K562 (cell line): ENCODE measurements at regions not wholly inside any gene's neighbourhood (a gene's known extent, or its start where the extent isn't known, plus 50 kb on each side); places are given as distances from the start of the nearest gene placed in this dataset.
A peak's percentile ranks its signal among the peaks of the same experiment; 100 is the strongest.

ENCODE experiments used
- AFF1 ChIP-seq, 2 experiments: fragments of 450-650 bp; IDR thresholded peaks; 2 replicates each; pipeline ENCODE4 v1.6.1; 2018; ENCODE audit warnings: mild to moderate bottlenecking in 2 of 2, low read depth in 1 of 2; ENCODE audit not compliant: partially characterized antibody in 2 of 2
- BHLHE40 ChIP-seq: IDR thresholded peaks from 2 replicates; pipeline ENCODE4 v1.6.1; 2011; ENCODE audit warnings: low read length, improper control_type of control experiment
- CGGBP1 ChIP-seq: fragments of 250-450 bp; sonication (Bioruptor Pico); IDR thresholded peaks from 2 replicates; pipeline ENCODE4 v1.9.0; 2021; ENCODE audit warnings: mild to moderate bottlenecking
- DPF2 ChIP-seq: fragments of 450-650 bp; IDR thresholded peaks from 2 replicates; pipeline ENCODE4 v1.6.1; 2016
- HDAC2 ChIP-seq: fragments of 450-650 bp; IDR thresholded peaks from 2 replicates; pipeline ENCODE4 v1.6.1; 2016; ENCODE audit warnings: mild to moderate bottlenecking
- IRF9 ChIP-seq: fragments of 450-650 bp; IDR thresholded peaks from 2 replicates; pipeline ENCODE4 v1.6.1; 2016; ENCODE audit warnings: missing biosample characterization, missing genetic modification characterization
- MCM7 ChIP-seq, 2 experiments: fragments of 450-650 bp; IDR thresholded peaks; 2 replicates each; pipeline ENCODE4 v1.6.1; 2016 to 2018
- MITF ChIP-seq: IDR thresholded peaks from 2 replicates; pipeline ENCODE4 v1.6.1; 2014; ENCODE audit warnings: antibody characterized with exemption
- MYC ChIP-seq, 2 experiments: fragments of 250-450 bp in 1 of 2; sonication (Bioruptor Pico) in 1 of 2; IDR thresholded peaks; 2 replicates each; pipeline versions ENCODE4 v1.5.1 to v1.6.1; 2012 to 2021; ENCODE audit warnings: low read depth in 2 of 2, borderline replicate concordance in 1 of 2, improper control_type of control experiment in 1 of 2, low read length in 1 of 2, mild to moderate bottlenecking in 1 of 2, moderate library complexity in 1 of 2
- NFATC3 ChIP-seq: fragments of 450-650 bp; IDR thresholded peaks from 2 replicates; pipeline ENCODE4 v1.6.1; 2017; ENCODE audit warnings: mild to moderate bottlenecking
- SFPQ ChIP-seq: fragments of 200-400 bp; formaldehyde crosslinking; IDR thresholded peaks from 2 replicates; pipeline ENCODE4 v1.6.1; 2017; ENCODE audit warnings: mild to moderate bottlenecking, low read depth, low read length, moderate library complexity
- TCF15 ChIP-seq: fragments of 250-450 bp; sonication (Bioruptor Pico); IDR thresholded peaks from 2 replicates; pipeline ENCODE4 v1.8.0; 2022; ENCODE audit warnings: moderate library complexity, mild to moderate bottlenecking, inconsistent platforms
- TEAD1 ChIP-seq, 2 experiments: fragments of 450-650 bp in 1 of 2; sonication (generic) in 1 of 2; formaldehyde crosslinking; IDR thresholded peaks; 2 replicates each; pipeline versions ENCODE4 v1.4.0 to v1.8.0; 2020 to 2022; ENCODE audit warnings: mild to moderate bottlenecking in 2 of 2, missing genetic modification reagents in 1 of 2
- TRIM24 ChIP-seq, 2 experiments: fragments of 450-650 bp; IDR thresholded peaks; 2 replicates each; pipeline ENCODE4 v1.6.1; 2016
- U2AF2 ChIP-seq: fragments of 200-400 bp; formaldehyde crosslinking; optimal IDR thresholded peaks from 2 replicates; pipeline ENCODE3; 2017; ENCODE audit warnings: low read depth, mild to moderate bottlenecking, low read length
- ZEB2 ChIP-seq: fragments of 450-650 bp; IDR thresholded peaks from 2 replicates; pipeline ENCODE4 v1.6.1; 2016
- ZNF277 ChIP-seq: fragments of 250-450 bp; sonication (Bioruptor Pico); IDR thresholded peaks from 2 replicates; pipeline ENCODE4 v1.8.0; 2022; ENCODE audit warnings: inconsistent platforms, mild to moderate bottlenecking, moderate library complexity, borderline replicate concordance
- ZNF282 ChIP-seq: sonication (generic); formaldehyde crosslinking; IDR thresholded peaks from 2 replicates; pipeline ENCODE4 v1.8.1; 2023; ENCODE audit warnings: missing genetic modification reagents

- TF ChIP-seq TEAD1 (CRISPR knock-in tag; IDR thresholded peaks at IDR 0.05) (no peak), SFPQ (no peak), TCF15 (CRISPR knock-in tag) (no peak), ZEB2 (0 out of 2 replicates have a peak, but pooled peaks have one; percentile 56), MYC (IDR thresholded peaks at IDR 0.05; ENCODE audit: low read depth, low read length) (no peak), MYC (CRISPR knock-in tag; IDR thresholded peaks at IDR 0.05; ENCODE audit: borderline replicate concordance, low read depth) (no peak), ZNF282 (CRISPR knock-in tag) (no peak), IRF9 (tag) (no peak), U2AF2 (no peak), NFATC3 (no peak), MCM7 (IDR thresholded peaks at IDR 0.05) (no peak), ZNF277 (no peak), AFF1 (IDR thresholded peaks at IDR 0.05; ENCODE audit: low read depth in 1 of 2, partially characterized antibody in 2 of 2) (no peak), TRIM24 (IDR thresholded peaks at IDR 0.05) (peak; percentile 31 to 82), HDAC2 (no peak), MITF (no peak), CGGBP1 (no peak), DPF2 (0 out of 2 replicates have a peak, but pooled peaks have one; percentile 29), BHLHE40 (no peak)
Observed at GRCh38 chr3:45277636-45278035, 51.5 kb upstream of the TMEM158 start (continued).
